ENCODE measurements at regions not wholly inside any gene's neighbourhood (a gene's known extent, or its start where the extent isn't known, plus 50 kb on each side); places are given as distances from the start of the nearest gene placed in this dataset.

GRCh38 chr1:191065771-191066170 is 588.1 kb upstream of the BRINP3 start:
- in situ Hi-C loops (cut with MboI; ENCODE audit: low sequenced_read_pairs): no loop called here
- Histone ChIP-seq H2BK15ac (ENCODE audit: low read depth, low read length) (no peak overlapping the region), H2AK9ac (replicated peaks; ENCODE audit: low read depth, low read length, poor library complexity) (no peak overlapping the region), H3K79me1 (ENCODE audit: low read depth in 1 of 2, low read length in 2 of 2) (no peaks in the 10 kb centered on the region), H3K9me3 (ENCODE audit: control insufficient read depth, insufficient read depth, low read length) (no peaks in the 10 kb centered on the region), H3K36me3 (ENCODE audit: control insufficient read depth, insufficient read depth, low read length) (no peaks in the 10 kb centered on the region), H2BK20ac (ENCODE audit: low read depth, low read length) (no peak overlapping the region), H4K91ac (ENCODE audit: insufficient read depth, low read depth, low read length) (no peak overlapping the region), H3K14ac (replicated peaks; ENCODE audit: low read depth, low read length) (no peak overlapping the region), H3K27ac (ENCODE audit: insufficient read depth, low read length) (no peak overlapping the region), H4K5ac (ENCODE audit: low read depth, low read length) (no peak overlapping the region), H2BK5ac (ENCODE audit: low read depth, low read length, poor library complexity, severe bottlenecking) (no peak overlapping the region), H4K20me1 (ENCODE audit: insufficient read depth, low read length) (no peaks in the 10 kb centered on the region), H3K4me2 (ENCODE audit: low read depth, low read length) (no peak overlapping the region), H3K4ac (ENCODE audit: low read depth, low read length) (no peak overlapping the region), H3K18ac (ENCODE audit: low read depth, low read length) (no peak overlapping the region), H3K56ac (ENCODE audit: extremely low read depth, insufficient read depth, low read length) (no peak overlapping the region), H3K4me3 (ENCODE audit: insufficient read depth, low read depth, low read length) (no peak overlapping the region), H3K9me1 (ENCODE audit: insufficient read depth, low read length) (no peaks in the 10 kb centered on the region), H3K9ac (ENCODE audit: low read depth, low read length) (no peak overlapping the region), H3K4me1 (ENCODE audit: control insufficient read depth, insufficient read depth, low read length) (no peaks in the 10 kb centered on the region), H3K27me3 (ENCODE audit: control insufficient read depth, insufficient read depth, low read length) (no peaks in the 10 kb centered on the region), H4K8ac (ENCODE audit: low read depth in 2 of 2, low read length in 2 of 2) (no peak overlapping the region), H2BK120ac (ENCODE audit: low read depth, low read length) (no peak overlapping the region), H2AFZ (replicated peaks; ENCODE audit: low read length, poor library complexity) (no peak overlapping the region), H2AK5ac (ENCODE audit: low read depth, low read length) (no peak overlapping the region), H3K23ac (ENCODE audit: low read depth, low read length) (no peak overlapping the region)
- no peak for DNase-seq
- WGBS, 2 experiments (ENCODE audit: extremely low coverage in 2 of 2, insufficient read length in 1 of 2): no CpG with 5 or more reads among the region's 1 CpG
- POLR2A ChIA-PET (ENCODE audit: unreplicated experiment): no interaction called here
- TF ChIP-seq MAZ (IDR thresholded peaks at IDR 0.05; ENCODE audit: borderline replicate concordance, low read depth, low read length) (no peak), RCOR1 (IDR thresholded peaks at IDR 0.05; ENCODE audit: insufficient replicate concordance, low read length) (no peak), RAD21 (IDR thresholded peaks at IDR 0.05; ENCODE audit: low read length) (no peak), CEBPB (IDR thresholded peaks at IDR 0.05; ENCODE audit: low read depth, low read length) (no peak), ELK1 (IDR thresholded peaks at IDR 0.05; ENCODE audit: borderline replicate concordance, low read depth, low read length) (no peak)
- intact Hi-C loops (cut with micrococcal nuclease): no loop called here
- dilution Hi-C loops (cut with HindIII; ENCODE audit: low sequenced_read_pairs, unreplicated experiment): no loop called here
- ATAC-seq (ENCODE audit: low read depth): no peak
- CTCF ChIA-PET: no interaction called here
- no TSS peak for BruUV-seq (replicated peaks)

Data from IMR-90 (cell line).